HG03342 (cell line): ENCODE measurements at regions not wholly inside any gene's neighbourhood (a gene's known extent, or its start where the extent isn't known, plus 50 kb on each side); places are given as distances from the start of the nearest gene placed in this dataset.

ENCODE experiments used
- ATAC-seq: cut with Tn5 transposase; IDR thresholded peaks from one replicate; pipeline ENCODE4 v1.9.1; 2021; ENCODE audit warnings: mild to moderate bottlenecking, moderate library complexity; ENCODE audit not compliant: unreplicated experiment

DNA sequence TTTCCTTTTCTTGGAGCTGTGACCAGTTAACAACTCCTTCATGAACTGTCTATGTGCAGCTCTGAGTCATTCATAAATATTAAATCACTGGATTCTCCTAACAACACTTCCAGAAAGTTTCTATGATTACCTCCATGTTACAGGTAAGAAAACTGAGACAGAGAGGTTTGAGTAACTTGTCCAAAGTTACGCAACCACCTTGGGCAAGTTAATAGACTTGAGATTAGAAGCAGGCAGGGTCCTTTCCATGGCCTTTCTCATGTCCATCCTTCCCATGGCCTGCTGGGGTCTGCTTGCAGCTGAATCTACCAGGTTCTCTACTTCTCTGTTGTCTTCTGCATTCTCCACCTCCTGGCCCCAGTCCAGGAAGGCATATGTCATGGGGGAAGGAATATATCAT, 648.8 kb upstream of the MKI67 start:
- ATAC-seq: no peak

DNA sequence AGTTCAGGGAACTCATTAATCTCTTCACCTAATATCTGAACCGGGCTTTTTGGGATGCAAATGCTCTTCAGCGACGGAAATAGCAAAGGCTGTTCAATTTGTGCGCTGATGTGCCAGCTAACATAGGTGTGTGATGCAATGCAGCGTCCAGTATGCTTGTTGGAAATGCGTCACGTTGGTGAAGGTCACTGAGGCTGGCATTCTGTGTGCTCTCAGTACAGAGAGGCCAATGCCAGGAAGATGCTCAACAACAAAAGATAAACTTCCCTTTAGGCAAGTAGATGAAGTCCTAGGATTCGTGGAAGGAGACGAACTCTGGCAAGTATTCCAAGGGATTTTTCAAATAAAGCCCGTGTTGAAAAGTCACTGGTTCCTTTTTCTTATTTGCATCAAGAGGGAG, 649.5 kb upstream of the MKI67 start:
- no peak for ATAC-seq

GRCh38 chr10:128776673-128777252, 650.5 kb upstream of the MKI67 start:
- no peak for ATAC-seq

GRCh38 chr10:128777342-128777741, 651.1 kb upstream of the MKI67 start:
- ATAC-seq: no peak

DNA sequence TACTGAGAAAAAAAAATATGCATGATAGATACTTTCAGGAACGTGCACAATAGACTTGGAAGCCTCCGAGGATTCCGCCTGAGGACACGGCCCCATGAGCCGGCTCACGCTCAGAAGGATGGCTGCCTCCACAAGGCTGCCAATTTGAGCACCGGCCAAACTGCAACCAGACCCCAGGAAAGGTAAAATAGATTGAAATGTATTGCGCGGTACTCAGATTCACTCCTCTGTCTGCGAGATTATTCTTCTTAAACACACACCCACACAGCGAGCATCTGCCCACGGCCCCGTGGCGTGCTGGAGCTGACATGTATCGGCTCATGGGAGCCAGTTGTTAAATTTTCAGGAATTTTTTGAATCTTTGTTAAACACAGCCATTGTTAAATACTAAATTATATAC, 653.2 kb upstream of the MKI67 start:
- ATAC-seq: no peak

- ATAC-seq: no peak
Measured at GRCh38 chr10:128780156-128780761, 654.0 kb upstream of the MKI67 start.

DNA sequence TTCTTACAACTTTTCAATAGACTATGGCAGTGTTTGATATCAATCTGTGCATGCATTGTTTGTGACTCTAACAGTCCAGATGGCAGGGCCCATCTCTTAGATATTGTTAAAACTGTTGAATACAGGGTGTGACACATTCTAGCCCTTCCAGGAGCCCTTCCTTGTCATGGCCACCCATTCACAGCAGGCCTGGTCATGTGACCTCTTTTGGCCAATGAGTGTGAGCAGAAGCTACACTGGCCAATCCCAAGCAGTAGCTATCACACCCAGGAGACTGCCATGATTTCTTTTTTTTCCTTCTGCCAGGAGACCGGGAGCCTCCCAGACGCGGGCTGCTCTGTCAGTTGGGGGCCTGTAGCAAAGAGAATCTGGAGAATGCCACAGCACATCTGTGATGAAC, 655.4 kb upstream of the MKI67 start:
- ATAC-seq: no peak

DNA sequence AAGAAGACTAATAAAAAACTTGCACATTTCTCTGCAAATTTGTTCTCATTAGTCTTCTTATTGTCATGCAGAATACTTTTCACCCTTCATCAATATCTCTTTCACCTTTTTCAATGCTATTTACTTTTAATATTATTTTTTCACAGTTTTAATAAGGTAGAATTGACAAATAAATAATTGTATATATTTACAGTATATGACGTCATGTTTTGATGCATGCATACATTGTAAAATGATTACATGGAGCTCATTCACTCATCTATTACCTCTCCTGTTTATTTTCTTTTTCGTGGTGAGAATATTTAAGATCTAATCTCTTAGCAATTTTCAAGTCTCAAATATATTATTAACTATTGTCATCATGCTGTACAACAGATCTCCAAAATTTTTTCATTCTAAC, 658.2 kb upstream of the MKI67 start:
- no peak for ATAC-seq

DNA sequence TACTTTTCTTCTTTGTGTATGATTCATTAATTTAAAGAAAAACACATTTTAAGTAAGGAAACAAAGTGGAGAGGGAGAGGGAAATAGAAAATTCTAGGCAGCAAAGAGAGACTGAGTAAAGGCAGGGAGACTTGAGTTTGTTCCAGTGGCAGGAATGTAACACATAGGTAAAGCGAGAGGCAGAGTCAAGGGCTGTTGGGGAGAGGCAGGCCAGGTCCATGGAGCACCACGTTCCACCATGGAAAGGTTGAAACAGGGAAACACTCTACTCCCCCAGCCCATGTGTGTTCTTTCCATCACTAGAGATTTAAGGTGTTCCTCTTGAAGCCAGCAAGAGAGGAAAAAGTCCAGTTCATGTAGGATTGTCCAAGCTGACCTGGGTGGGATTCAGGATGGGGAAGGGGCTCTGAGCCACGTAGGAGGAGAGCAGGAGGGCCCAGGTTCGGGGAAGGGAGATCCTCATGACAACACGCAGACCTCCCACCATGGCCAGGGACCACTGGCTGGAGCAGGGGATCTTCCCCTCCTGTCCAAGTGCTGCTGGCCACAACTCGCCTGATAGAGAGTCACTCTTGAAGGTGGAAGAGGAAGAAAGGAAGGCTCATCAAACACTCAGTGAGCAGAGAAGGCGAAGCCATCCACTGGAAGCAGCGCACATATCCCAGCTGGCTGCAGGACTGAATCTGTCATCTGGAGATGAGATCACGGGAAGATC, 666.4 kb upstream of the MKI67 start:
- no peak for ATAC-seq

- no peak for ATAC-seq
Measured at GRCh38 chr10:128793726-128794655, 667.8 kb upstream of the MKI67 start.

GRCh38 chr10:128796396-128796912, 670.2 kb upstream of the MKI67 start:
- ATAC-seq: no peak

- no peak for ATAC-seq
Measured at GRCh38 chr10:128802062-128802461, 665.0 kb upstream of the MGMT start.

DNA sequence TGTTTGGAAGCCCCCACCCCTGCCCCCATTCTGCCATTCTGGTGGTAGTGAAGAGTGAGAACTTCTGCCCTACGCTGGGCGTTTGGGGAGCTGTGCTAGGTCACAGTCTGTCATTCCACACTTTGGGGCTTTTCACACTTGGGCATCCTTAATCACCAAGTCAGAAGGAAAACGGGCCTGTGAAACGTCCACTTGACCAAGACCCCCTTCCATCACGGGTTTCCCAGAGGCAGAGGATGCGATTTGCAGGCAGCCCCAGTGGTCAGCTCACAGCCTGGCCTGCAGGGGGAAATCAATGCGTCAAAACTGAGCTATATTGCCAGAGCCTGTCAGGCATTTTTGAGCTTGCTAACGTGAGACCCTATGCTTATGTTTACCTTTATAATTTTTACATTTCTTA, 663.3 kb upstream of the MGMT start:
- ATAC-seq: no peak

DNA sequence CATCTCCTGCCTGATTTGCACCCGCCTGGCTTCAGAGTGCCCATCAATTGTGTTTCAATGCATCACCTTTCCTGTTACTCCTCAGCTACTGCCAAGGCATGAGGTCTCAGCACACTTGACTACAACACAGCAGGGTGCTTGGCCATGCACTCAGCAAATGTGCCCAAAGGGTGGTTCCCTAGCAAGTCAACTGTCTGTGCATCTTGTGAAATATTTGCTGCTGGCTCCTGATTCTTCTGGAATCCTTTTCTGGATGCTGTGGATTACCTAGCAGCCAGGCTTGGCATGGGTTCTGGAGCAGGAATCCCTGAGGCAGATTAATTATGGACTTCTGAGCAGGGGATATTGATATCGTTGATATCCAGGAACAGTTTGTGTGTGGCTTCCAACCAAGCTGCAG, 662.6 kb upstream of the MGMT start:
- ATAC-seq: no peak

- ATAC-seq: no peak
Measured at GRCh38 chr10:128808921-128809440, 658.1 kb upstream of the MGMT start.

GRCh38 chr10:128811511-128811910, 655.5 kb upstream of the MGMT start:
- ATAC-seq: no peak

GRCh38 chr10:128812000-128812399, 655.0 kb upstream of the MGMT start:
- no peak for ATAC-seq

DNA sequence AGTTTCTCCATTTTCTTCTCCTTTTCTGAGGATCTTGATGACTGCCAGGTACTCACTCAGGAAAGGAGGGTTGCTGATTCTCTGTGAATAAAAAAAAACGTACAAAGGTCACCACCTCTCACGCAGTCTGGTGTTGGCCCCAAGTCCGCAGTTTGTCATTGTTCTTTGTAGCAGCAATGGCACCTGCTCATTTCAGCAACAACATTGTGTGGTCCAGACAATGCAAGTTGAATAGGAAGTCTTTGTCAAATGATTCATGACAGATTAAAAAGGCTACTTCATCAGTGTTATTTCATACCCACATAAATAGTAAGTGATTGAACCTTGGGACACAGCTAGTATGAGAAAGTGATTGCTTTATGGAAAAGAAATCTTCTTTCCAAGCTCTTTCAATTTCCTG, 653.5 kb upstream of the MGMT start:
- ATAC-seq: no peak

DNA sequence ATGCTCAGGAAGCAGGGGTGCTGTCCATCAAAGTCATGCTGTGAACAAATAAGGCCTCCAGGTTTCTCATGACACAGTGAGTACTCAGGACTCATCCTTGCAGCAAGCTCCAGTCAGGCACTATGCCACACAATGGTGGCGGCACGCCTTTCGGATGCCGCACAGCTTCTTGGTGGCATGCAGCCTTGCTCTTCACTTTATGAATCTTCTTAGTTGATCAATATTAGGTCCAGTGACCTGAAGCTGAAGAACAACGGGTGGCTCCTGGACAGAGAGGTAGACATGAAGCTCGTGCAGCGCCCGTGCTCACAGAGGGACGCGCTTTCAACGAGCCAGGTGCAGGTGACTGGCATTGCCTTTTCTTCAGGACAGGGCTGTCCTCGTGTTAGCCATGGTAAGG, 653.0 kb upstream of the MGMT start:
- ATAC-seq: no peak

DNA sequence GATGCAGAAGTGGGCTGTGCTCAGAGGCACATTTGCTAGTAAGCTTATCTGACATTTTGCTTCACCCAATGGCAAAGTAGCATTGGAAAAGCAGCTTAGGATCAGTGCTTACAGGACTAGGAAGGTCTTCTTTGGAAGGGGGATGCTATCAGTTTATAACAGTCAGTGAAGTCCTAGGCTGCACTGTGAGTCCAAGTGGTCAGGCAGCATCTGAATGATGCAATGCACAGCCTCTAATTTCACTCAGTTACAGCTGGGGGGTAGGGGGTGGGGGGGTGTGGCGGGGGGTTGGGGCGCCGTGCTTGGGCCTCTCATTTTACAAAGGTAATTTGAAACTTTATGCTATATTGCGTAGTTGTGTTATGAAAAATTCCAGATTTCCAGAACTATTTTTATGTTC, 652.3 kb upstream of the MGMT start:
- no peak for ATAC-seq

- ATAC-seq: no peak
Measured at GRCh38 chr10:128816726-128817125, 650.3 kb upstream of the MGMT start.
